Activated T-cell treated with anti-CD3 and anti-CD28 coated beads, Interleukin-2, amount 50 U/mL, for 72 hours (primary cell): ENCODE measurements at regions not wholly inside any gene's neighbourhood (a gene's known extent, or its start where the extent isn't known, plus 50 kb on each side); places are given as distances from the start of the nearest gene placed in this dataset.
"Not testable (repeated sequence)": the region's sequence is repeated elsewhere in the genome, so short reads cannot be mapped to it uniquely, and the experiment has no call there.

ENCODE experiments used
- ATAC-seq, 2 donors: fragments of 150-1000 bp; cut with Tn5 transposase; replicated peaks in 1 of 2; 2 replicates each; pipeline ENCODE4 v1.10.0; 2021; ENCODE audit warnings: moderate library complexity in 2 of 2, mild to moderate bottlenecking in 1 of 2
- DNase-seq, 2 donors: peaks; one replicate each; pipeline ENCODE4 v3.0.0; 2021 to 2022; ENCODE audit warnings: mixed read lengths in 1 of 2
- H3K27ac Mint-ChIP-seq: one replicate; pipeline ENCODE4 v1.8.0; 2022; ENCODE audit warnings: mild to moderate bottlenecking, moderate library complexity, mixed read lengths
- H3K27me3 Mint-ChIP-seq: one replicate; pipeline ENCODE4 v1.8.0; 2022; ENCODE audit warnings: low read depth, mixed read lengths
- H3K36me3 Mint-ChIP-seq, 2 donors: one replicate each; pipeline ENCODE4 v1.8.0; 2022; ENCODE audit warnings: mixed read lengths in 2 of 2, mild to moderate bottlenecking in 1 of 2; ENCODE audit not compliant: insufficient read depth in 2 of 2
- H3K4me1 Mint-ChIP-seq: one replicate; pipeline ENCODE4 v1.8.0; 2022; ENCODE audit warnings: low read depth, mixed read lengths
- H3K4me3 Mint-ChIP-seq, 2 donors: one replicate each; pipeline ENCODE4 v1.8.0; 2022; ENCODE audit warnings: mild to moderate bottlenecking in 2 of 2, mixed read lengths in 2 of 2, moderate library complexity in 2 of 2
- H3K9me3 Mint-ChIP-seq, 2 donors: one replicate each; pipeline ENCODE4 v1.8.0; 2022; ENCODE audit warnings: mixed read lengths in 2 of 2

DNA sequence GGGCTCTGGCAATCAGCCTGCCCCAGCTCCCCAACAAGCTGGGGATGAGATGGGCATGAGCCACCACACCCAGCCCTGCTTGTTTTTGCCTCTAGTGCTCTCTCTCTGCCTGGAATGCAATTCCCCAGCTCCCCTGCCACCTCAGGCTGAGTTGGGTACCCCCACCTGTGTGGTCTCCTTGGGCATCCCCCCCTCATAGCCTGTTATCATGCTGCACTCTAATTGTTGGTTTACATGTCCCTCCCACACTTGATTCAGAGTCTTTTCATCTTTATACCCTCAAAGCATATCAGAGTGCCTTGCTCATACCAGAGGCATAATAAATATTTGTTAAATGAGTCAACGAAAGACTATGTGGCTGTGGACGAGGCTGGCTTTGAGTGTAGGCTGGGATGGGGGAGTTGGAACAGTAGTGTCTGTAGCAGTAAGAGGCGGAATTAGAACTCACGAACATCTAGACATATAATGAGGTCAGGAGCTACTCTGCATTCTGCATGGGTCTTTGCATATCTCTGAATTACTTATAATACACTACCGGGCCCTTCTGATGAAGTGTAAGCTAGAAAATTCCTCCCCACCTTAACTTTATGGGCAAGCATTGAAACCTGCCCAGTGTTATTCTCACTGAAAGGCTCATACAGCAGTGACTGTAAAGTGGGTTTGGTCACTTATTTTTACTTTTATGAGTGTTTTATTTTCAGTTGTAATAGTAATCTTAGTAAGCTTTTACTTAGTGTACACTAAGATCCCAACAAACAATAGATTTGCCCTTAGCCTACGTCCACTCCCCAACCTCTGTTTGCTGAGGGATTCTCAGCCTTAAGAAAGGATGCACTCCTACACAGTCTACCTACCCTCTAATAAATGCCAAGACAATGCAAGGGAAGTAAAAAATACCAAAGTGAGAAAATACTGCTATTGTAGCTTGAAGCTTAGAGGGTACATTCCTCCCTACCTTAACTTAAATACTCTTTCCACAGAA lies 58.7 kb downstream of the EDN1 start:
- Mint-ChIP-seq H3K9me3 (peaks cover 1 to 7% of the 10 kb centered on the region in 2 donors), H3K36me3 (peaks cover 0 to 1% of the 10 kb centered on the region in 2 donors), H3K27ac (no peak overlapping the region), H3K4me3 (no peak overlapping the region), H3K27me3 (peaks cover 6% of the 10 kb centered on the region), H3K4me1 (no peaks in the 10 kb centered on the region)
- ATAC-seq: no peak
- DNase-seq: no peak

DNA sequence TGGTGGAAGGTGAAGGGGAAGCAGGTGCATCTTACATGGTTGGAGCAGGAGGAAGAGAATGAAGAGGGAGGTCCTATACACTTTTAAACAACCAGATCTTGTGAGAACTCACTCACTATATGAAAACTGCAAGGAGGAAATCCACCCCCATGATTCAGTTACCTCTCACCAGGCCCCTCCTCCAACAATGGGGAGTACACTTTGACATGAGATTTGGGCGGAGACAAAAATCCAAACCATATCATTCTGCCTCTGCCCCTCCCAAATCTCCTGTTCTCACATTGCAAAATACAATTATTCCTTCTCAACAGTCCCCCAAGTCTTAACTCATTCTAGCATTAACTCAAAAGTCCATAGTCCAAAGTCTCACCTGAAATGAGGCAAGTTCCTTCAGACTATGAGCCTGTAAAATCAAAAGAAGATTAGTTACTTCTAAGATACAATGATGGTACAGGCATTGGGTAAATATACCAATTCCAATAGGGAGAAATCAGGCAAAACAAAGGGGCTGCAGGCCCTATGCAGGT lies 60.5 kb downstream of the EDN1 start:
- Mint-ChIP-seq H3K36me3 (peaks cover 0 to 1% of the 10 kb centered on the region in 2 donors), H3K9me3 (peaks cover 1 to 7% of the 10 kb centered on the region in 2 donors), H3K27ac (no peak overlapping the region), H3K27me3 (peaks cover 9% of the 10 kb centered on the region), H3K4me1 (no peaks in the 10 kb centered on the region), H3K4me3 (no peak overlapping the region)
- DNase-seq (no peak), ATAC-seq (no peak)

DNA sequence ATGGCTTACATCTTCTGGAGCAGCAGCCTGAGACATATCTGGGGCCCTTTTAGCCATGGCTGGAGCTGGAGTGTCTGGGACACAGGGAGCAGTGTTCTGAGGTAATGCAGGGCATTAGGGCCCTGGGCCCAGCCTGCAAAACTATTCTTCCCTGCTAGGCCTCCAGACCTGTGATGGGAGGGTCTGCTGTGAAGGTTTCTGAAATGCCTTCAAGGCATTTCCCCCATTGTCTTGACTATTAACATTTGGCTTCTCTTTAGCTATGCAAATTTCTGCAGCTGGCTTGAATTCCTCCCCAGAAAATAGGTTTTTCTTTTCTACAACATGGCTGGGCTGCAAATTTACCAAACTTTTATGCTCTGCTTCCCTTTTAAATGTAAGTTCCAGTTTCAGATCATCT lies 61.5 kb downstream of the EDN1 start:
- ATAC-seq: no peak
- peaks cover 13% of the 10 kb centered on the region for H3K27me3 Mint-ChIP-seq
- H3K27ac Mint-ChIP-seq: no peak overlapping the region
- no peaks in the 10 kb centered on the region for H3K4me1 Mint-ChIP-seq
- no peak overlapping the region for H3K4me3 Mint-ChIP-seq
- peaks cover 0 to 1% of the 10 kb centered on the region in 2 donors for H3K36me3 Mint-ChIP-seq
- peaks cover 1 to 7% of the 10 kb centered on the region in 2 donors for H3K9me3 Mint-ChIP-seq
- no peak for DNase-seq

DNA sequence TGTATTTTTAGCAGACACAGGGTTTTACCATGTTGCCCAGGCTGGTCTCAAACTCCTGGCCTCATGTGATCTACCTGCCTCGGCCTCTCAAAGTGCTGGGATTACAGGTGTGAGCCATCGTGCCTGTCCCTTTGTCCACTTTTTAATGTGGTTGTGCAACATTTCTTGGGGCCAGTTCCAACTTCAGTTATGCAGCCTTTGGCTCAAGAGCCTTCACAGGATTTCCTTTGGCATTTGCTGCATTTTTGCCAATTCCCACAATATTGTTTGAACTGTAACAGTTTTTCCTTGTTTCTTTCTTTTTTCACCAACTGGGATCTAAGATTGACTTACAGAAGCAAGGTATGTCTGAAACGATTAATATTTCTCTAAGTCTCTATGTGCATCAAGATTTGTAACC lies 63.6 kb downstream of the EDN1 start:
- Mint-ChIP-seq H3K4me1 (no peaks in the 10 kb centered on the region), H3K27me3 (peaks cover 13% of the 10 kb centered on the region), H3K36me3 (peaks cover 0 to 1% of the 10 kb centered on the region in 2 donors), H3K4me3 (no peak overlapping the region), H3K9me3 (peaks cover 1 to 7% of the 10 kb centered on the region in 2 donors), H3K27ac (no peak overlapping the region)
- DNase-seq: no peak
- no peak for ATAC-seq

DNA sequence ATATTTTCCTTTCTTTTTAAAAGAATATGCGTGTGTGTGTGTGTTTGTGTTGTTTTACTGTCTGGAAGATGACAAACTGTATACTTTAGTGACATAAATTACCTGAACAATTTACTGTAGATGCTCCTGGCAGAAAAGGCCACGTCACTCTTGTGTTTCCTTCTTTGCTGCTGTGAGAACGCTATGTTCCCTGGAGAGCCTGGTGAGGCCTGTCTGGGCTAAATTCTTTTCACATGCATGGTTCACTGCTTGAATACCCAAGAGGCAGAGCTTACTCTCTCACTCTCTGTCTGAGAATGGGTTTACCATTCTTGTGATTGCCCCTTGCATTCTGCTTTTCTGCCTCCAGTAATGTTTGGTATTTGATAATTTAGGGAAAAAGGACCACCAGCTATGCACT lies 64.3 kb downstream of the EDN1 start:
- DNase-seq: no peak
- no peak for ATAC-seq
- Mint-ChIP-seq H3K4me3 (no peak overlapping the region), H3K27ac (no peak overlapping the region), H3K4me1 (no peaks in the 10 kb centered on the region), H3K36me3 (peaks cover 0 to 1% of the 10 kb centered on the region in 2 donors), H3K9me3 (peaks cover 1 to 7% of the 10 kb centered on the region in 2 donors), H3K27me3 (peaks cover 11% of the 10 kb centered on the region)

DNA sequence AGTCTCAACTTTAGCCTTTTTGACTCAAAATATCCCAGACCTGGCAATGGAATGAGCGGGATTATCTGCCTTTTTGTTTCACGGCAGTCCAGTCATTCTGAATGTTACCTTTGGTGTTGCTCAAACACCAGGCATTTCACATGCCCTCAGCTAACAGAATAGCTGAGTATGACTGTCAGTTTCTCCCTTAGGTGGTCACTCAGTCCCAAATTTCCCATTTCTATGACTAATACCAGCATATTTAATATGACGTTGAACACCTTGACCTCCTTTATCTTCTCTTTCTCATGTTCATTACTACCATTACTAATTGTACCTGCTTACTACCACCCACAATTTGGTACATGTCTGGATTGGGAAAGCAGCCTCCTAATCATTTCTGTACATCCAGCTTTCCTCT lies 65.2 kb downstream of the EDN1 start:
- DNase-seq (no peak), ATAC-seq (no peak)
- Mint-ChIP-seq H3K4me1 (no peaks in the 10 kb centered on the region), H3K27me3 (peaks cover 6% of the 10 kb centered on the region), H3K4me3 (no peak overlapping the region), H3K9me3 (peaks cover 1 to 7% of the 10 kb centered on the region in 2 donors), H3K36me3 (peaks cover 0 to 1% of the 10 kb centered on the region in 2 donors), H3K27ac (no peak overlapping the region)

DNA sequence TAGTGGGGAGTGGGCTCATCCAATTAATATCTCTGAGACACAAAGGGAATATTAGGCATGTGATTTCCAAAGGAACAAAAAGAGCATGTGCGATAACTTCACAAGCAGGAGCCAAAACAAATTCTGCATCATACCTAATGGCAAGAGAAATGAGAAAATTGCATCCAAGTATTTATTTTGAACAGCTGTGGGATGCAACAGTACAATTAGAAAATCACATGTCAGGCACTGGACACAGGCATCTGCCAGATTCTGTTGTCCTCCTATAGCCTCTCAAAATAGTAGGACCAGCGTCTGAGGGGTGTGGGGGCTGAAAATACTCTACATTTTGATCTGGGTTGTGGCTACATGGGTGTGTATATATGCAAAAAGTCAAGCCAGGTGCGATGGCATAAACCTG lies 66.3 kb downstream of the EDN1 start:
- Mint-ChIP-seq H3K36me3 (peaks cover 0 to 1% of the 10 kb centered on the region in 2 donors), H3K4me1 (no peaks in the 10 kb centered on the region), H3K27me3 (peaks cover 6% of the 10 kb centered on the region), H3K27ac (no peak overlapping the region), H3K9me3 (peaks cover 0 to 7% of the 10 kb centered on the region in 2 donors), H3K4me3 (no peak overlapping the region)
- DNase-seq: no peak
- no peak for ATAC-seq

DNA sequence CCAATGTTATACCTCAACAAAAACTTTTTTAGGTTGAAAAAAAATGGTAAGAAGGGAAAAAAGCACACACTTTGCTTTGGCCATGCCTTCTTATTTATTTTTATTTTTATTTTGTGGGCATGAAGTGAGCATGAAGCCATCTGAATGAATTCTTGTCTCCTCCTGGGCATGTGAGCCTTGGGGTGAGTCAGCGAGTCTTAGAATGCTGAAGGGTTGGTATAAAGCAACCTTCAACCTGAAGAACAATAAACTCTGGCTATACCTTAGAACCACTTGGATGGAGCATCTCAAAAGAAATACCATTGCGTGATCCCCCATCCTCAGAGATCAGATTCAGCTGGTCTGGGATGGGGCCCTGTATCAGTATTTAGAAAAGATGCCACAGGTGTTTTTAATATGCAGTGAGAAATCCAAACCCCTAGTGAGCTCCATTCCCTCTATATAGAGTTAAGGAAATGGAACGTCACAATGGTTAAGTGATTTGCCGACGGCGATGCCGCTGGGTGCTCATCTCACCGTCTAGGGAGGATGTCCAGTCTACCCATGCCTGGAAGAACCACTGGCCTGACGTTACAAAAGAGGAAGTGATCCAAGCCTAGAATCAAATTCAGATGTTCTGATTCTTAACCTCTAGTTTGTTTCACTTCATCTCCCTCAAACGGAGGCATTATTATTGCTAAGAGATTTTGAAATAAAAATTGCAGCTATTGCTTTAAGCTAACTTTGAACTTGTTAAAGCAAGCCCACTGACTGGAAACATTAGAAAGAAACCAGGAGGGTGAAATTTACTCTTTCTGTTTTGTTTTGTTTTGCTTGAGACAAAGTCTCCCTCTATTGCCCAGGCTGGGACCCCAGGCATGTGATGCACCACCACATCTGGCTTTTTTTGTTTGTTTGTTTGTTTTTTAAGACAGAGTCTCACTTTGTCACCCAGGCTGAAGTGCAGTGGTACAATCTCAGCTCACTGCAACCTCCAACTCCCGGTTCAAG lies 67.1 kb downstream of the EDN1 start:
- Mint-ChIP-seq H3K9me3 (peaks cover 0 to 5% of the 10 kb centered on the region in 2 donors), H3K27me3 (peaks cover 6% of the 10 kb centered on the region), H3K36me3 (peaks cover 0 to under 1% of the 10 kb centered on the region in 2 donors), H3K27ac (no peak overlapping the region), H3K4me3 (no peak overlapping the region), H3K4me1 (no peaks in the 10 kb centered on the region)
- DNase-seq (no peak), ATAC-seq (no peak)

DNA sequence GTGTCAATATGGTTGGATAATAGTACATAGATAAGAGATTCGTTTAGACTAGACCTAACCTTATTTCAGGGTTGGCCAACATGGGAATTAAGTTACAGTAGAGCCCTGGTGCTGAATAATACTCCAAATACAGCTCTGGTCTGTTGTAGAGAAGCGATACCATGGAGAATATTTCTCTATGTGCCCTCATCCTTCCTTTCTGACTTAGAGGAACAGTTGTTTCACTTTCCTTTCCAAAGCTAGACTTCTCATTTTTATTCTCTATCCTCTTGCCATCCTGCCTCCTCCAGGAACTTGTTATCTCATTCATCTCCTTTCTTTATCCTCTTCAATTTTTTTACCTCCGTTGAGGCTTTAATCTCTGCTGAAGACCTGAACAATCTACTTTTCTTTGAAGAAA lies 68.9 kb downstream of the EDN1 start:
- Mint-ChIP-seq H3K4me1 (no peaks in the 10 kb centered on the region), H3K27me3 (peaks cover 6% of the 10 kb centered on the region), H3K27ac (no peak overlapping the region), H3K4me3 (no peak overlapping the region), H3K36me3 (no peaks in the 10 kb centered on the region), H3K9me3 (no peaks in the 10 kb centered on the region)
- no peak for ATAC-seq
- DNase-seq: no peak

DNA sequence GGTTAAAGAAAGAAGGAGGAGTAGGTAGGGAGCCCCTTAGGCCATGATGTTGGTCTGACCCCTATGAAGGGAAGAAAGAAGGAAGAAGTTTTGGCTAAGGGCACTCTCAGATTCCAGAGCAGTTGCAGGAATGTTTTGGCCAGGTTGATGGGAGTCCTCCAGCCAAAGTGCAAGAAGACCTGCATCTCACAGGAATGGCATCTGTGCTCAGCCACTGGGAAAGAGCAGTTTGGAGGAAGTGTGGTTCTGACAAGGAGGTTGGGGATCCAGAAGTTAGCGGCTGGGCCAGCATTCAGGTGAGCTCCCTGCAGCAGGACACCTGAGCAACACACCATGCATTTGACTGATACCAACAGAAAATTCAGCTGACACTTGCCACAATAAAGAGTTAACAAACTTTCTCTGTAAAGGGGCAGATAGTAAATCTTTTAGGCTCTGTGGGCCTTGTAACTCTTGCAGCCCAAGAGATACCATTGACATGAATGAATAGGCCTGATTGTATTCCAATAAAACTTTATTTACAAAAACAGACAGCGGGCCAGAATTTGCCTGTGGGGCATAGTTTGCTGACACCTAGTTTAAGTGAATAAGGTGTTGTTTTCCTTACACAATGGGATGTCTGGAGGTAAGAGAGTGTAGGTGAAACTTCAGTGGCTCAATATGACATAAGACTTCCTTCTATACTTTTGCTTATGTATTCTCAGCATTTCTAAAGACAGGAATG lies 71.0 kb downstream of the EDN1 start:
- Mint-ChIP-seq H3K4me1 (no peaks in the 10 kb centered on the region), H3K27me3 (no peaks in the 10 kb centered on the region), H3K36me3 (no peaks in the 10 kb centered on the region), H3K4me3 (no peak overlapping the region), H3K27ac (no peak overlapping the region), H3K9me3 (no peaks in the 10 kb centered on the region)
- ATAC-seq: no peak
- no peak for DNase-seq

DNA sequence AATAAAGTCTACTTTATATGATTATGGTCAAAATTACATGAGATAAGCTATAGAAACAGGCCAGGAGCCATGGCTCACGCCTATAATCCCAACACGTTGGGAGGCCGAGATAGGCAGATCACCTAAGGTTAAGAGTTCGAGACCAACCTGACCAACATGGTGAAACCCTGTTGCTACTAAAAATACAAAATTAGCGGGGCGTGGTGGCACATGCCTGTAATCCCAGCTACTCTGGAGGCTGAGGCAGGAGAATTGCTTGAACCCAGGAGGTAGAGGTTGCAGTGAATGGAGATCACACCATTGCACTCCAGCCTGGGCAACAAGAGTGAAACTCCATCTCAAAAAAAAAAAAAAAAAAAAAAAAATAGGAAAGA lies 73.1 kb downstream of the EDN1 start:
- not testable (repeated sequence) for H3K4me1 Mint-ChIP-seq, H3K4me3 Mint-ChIP-seq, H3K27me3 Mint-ChIP-seq, H3K9me3 Mint-ChIP-seq, ATAC-seq, DNase-seq, H3K36me3 Mint-ChIP-seq, H3K27ac Mint-ChIP-seq

DNA sequence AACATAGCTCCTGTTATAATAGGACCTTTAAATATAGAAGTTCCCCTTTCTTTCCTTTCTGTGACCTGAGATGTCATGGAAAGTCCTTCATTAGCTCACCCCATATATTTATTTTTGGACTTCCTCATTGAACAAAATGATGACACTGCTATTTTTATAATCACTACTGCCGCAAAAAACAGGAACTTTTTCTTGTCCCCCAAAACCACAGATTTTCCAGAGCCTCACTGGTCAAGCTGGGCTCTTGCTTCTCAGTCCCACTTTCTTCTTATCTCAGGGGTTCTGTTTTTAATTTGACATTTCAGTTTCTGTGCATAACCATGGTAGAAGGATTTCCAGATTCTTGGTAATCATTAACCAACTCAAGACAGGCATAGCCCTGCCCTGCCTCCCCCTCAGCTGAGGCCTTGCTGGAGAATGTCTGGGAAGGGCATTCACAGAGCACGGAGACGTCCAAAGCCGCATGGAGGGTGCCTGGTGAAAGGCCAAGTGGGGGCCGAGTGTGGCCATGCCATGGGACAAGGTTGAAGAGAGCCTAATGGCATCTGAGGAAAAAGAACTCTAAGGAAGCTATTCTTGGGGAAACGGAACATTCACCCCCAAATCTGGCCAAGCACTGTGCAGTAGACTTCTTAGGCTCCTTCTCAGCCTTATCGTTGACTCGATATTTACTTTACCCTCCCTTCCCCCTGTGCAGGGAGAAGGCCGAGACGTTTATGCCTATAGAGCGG lies 73.7 kb downstream of the EDN1 start:
- no peak for DNase-seq

More for the DNA sequence above, 73.7 kb downstream of the EDN1 start:
- H3K27me3 Mint-ChIP-seq: peaks cover 14% of the 10 kb centered on the region
- H3K9me3 Mint-ChIP-seq: peaks cover 0 to 4% of the 10 kb centered on the region in 2 donors
- no peak overlapping the region for H3K27ac Mint-ChIP-seq
- no peaks in the 10 kb centered on the region for H3K4me1 Mint-ChIP-seq
- no peak overlapping the region for H3K4me3 Mint-ChIP-seq
- ATAC-seq: no peak
- no peaks in the 10 kb centered on the region for H3K36me3 Mint-ChIP-seq
